ENCODE measurements at regions not wholly inside any gene's neighbourhood (a gene's known extent, or its start where the extent isn't known, plus 50 kb on each side); places are given as distances from the start of the nearest gene placed in this dataset.
"Not testable (repeated sequence)": the region's sequence is repeated elsewhere in the genome, so short reads cannot be mapped to it uniquely, and the experiment has no call there.

DNA sequence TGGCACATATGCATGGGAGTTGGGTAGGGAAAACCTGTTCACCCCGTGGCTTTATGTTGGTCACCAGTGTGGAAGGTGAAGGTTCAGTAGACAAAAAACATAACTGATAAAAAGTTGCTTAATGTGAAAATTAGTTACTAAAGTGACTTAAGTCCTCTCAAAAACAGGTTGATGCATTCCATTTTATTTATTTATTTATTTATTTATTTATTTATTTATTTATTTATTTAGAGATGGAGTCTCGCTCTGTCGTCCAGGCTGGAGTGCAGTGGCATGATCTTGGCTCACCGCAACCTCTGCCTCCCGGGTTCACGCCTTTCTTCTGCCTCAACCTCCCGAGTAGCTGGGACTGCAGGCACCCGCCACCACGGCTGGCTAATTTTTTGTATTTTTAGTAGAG, 541.0 kb downstream of the DCDC2C start:
- DNase-seq (ENCODE audit: low read depth in 2 of 2): not testable (repeated sequence)

GRCh38 chr2:4246364-4247131, 543.2 kb downstream of the DCDC2C start:
- no peak for DNase-seq (ENCODE audit: low read depth in 2 of 2)

GRCh38 chr2:4247791-4248190, 544.4 kb downstream of the DCDC2C start:
- no peak for DNase-seq (ENCODE audit: low read depth in 2 of 2)

DNA sequence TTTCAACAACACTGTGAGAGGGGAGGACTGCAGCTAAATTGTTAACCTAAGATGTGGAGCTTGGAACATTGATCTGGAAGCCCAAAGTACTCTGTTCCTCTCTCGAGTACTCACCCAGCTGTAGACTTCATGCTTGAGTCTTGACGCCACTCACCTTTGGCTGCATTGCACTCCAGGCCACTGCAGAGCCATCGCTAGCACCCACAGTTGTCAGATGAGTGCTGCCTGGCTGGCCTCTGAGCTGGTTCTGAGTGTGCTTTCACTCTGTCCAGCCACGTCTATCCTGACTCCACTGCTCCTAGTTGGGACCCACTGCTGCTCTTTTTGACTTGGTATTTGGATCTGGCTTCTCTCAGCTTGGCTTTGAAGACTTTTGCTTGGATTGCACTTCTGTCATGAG, 552.1 kb downstream of the DCDC2C start:
- DNase-seq (ENCODE audit: low read depth in 2 of 2): no peak

GRCh38 chr2:4256351-4256750, 553.0 kb downstream of the DCDC2C start:
- DNase-seq (ENCODE audit: low read depth in 2 of 2): no peak

DNA sequence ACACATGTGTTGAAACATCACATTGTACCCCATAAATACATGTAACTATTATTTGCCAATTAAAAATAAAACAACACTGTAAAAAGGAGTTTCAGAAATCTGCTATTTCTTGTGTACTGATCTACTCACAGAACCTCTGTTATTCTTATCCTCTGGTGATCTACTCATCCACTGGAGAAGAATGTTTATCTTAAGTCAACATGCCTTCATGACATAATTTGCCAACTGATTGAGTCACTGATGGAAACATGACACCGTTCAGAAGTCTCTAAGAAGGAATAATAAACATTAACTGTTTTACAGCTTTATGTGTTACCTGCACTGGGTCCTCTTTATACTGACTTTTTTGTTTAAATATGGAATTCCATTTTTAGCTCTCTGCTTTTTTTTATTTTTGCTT, 555.2 kb downstream of the DCDC2C start:
- no peak for DNase-seq (ENCODE audit: low read depth in 2 of 2)

GRCh38 chr2:4265936-4266335, 562.6 kb downstream of the DCDC2C start:
- no peak for DNase-seq (ENCODE audit: low read depth in 2 of 2)

DNA sequence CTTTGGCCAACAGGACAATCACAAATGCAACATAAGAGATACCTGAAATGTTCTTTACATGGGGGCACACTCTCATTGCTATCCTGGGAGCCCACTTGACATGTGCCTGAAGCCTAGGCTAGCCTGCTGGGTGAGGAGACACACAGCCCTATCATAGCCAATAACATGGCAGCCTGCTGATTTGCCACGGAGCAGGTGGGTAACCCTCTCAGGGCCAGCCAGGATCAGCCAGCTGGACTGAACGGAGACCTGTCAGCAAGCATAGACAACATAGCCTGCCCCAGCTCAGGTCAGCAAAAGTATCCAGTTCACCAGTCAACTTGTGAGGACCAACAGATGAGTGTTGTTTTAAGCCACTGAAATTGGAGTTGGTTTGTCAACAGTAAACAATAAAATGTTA, 566.5 kb downstream of the DCDC2C start:
- no peak for DNase-seq (ENCODE audit: low read depth in 2 of 2)

GRCh38 chr2:4272261-4272858, 569.0 kb downstream of the DCDC2C start:
- DNase-seq (ENCODE audit: low read depth in 2 of 2): no peak

GRCh38 chr2:4278392-4278791, 575.0 kb downstream of the DCDC2C start:
- no peak for DNase-seq (ENCODE audit: low read depth in 2 of 2)

- DNase-seq (ENCODE audit: low read depth in 2 of 2): no peak
Measured at GRCh38 chr2:4279431-4279830, 576.1 kb downstream of the DCDC2C start.

- DNase-seq (ENCODE audit: low read depth in 2 of 2): no peak
Measured at GRCh38 chr2:4291430-4291829, 588.1 kb downstream of the DCDC2C start.

DNA sequence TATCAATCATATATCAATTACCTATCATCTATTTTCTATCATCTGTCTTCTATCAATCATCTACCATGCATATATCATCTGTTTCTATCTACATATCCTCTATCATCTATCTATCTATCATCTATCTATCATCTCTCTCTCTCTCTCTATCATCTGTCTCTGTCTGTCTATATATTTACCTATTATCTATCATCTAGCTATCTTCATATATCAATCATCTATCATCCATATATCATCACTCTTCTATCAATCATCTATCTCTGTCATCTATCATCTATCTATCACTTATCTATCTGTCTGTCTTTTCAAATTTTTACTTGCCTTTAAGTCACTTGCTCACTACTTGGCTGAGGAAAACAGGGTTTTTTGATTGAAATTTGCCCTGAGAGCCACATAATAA, 592.3 kb downstream of the DCDC2C start:
- DNase-seq (ENCODE audit: low read depth in 2 of 2): no peak

- no peak for DNase-seq (ENCODE audit: low read depth in 2 of 2)
Measured at GRCh38 chr2:4300616-4301015, 597.2 kb downstream of the DCDC2C start.

GRCh38 chr2:4324531-4324930, 621.2 kb downstream of the DCDC2C start:
- DNase-seq (ENCODE audit: low read depth in 2 of 2): no peak

DNA sequence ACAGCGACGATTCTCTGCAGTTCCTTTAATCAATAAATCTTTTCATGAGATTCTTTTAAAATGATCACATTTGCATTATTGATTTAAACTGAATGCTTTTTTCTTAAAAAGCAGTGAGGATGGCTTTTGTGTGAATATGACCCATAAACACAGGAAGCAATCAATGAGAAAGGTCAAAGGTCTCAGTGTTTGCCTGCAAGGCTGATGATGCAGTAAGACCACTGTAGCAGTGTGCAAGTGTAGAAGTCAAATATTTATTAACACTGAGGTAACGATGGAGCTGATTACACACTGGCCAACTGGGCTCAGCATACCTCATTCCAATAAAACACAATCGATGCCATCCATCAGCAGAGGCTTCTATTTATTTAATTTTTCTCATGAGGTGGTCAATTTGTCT, 633.5 kb downstream of the DCDC2C start:
- no peak for DNase-seq (ENCODE audit: low read depth in 2 of 2)

DNA sequence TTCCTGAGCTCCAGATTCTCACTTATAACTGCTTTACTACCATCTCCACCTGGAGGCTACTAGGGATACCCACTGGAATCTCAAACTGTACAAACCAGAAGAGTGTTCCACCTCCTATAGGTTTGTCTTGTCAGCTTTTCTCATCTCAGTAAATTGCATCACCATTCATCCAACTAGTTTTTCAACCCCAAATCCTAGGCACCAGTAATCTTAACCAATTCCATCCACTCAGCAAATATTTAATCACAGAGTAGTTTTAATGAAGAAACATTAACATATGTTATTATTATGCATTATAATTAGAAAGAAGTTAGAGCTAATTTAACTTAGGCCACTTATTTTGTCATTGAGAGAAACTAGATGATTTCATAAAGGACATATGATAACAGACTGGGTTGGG, 635.0 kb downstream of the DCDC2C start:
- DNase-seq (ENCODE audit: low read depth in 2 of 2): no peak

- DNase-seq (ENCODE audit: low read depth in 2 of 2): peak in 1 of 2 donors; percentile 49
Measured at GRCh38 chr2:4340536-4340935, 637.2 kb downstream of the DCDC2C start.

DNA sequence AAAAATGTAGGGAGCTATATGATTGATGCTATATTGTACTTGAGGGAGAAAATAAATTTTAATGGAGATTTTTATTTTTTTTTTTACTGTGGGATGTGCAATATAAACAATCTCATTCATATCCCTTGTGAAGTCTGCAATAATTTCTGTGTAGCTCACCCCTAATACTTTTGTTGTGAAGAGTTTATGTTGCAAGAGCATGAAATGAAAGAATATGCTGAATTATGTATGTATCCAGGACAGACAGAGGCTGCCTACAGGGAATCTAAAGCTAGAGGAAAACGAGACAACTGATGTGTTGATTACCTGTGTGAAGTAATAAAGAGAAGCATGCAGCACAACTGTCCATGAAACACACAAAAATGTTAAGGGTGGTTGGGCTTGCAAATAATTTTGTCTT, 643.3 kb downstream of the DCDC2C start:
- no peak for DNase-seq (ENCODE audit: low read depth in 2 of 2)

- no peak for DNase-seq (ENCODE audit: low read depth in 2 of 2)
Measured at GRCh38 chr2:4353668-4354067, 650.3 kb downstream of the DCDC2C start.

- peak in 1 of 2 donors; percentile 32 for DNase-seq (ENCODE audit: low read depth in 2 of 2)
Measured at GRCh38 chr2:4354164-4354563, 650.8 kb downstream of the DCDC2C start.

DNA sequence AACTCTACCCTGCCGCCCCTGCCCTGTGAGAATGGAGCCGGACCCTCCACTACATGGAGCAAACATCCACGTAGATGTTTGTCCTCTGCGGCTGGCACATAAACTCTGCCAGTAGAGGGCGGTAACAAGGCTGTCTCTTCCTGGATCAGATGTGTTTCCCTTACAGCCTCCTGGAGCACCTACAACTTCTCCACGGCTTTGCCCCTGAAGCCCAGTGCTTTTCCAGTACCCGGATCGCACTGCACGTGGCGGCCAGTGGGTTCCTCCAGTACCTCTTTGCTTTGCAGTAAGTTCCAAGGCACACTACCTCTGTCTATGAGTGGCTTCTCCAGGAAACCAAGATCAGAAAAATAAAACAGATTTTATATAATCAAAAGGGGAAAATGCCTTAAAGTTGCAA, 651.3 kb downstream of the DCDC2C start:
- DNase-seq (ENCODE audit: low read depth in 2 of 2): no peak

DNA sequence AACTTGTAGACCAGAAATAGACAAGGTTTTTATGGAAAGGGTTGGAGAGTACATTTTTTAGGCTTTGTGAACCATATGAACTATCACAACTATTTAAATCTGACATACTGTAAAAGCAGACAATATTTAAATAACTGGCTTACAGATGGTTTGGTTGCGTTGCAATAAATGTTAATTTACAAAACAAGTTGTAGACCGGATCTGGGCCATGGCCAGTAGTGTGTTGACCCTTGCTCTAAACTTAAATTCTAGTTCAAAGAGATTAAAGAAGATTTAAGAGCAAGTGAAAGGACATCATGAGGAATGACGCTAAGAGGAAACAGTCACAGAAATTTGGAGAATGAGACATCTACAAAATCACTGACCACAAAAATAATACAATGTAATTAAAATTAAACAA, 652.7 kb downstream of the DCDC2C start:
- no peak for DNase-seq (ENCODE audit: low read depth in 2 of 2)

All from lung microvascular endothelial cell (primary cell).